BLaER1 (cell line): ENCODE measurements at regions not wholly inside any gene's neighbourhood (a gene's known extent, or its start where the extent isn't known, plus 50 kb on each side); places are given as distances from the start of the nearest gene placed in this dataset.
"Not testable (repeated sequence)": the region's sequence is repeated elsewhere in the genome, so short reads cannot be mapped to it uniquely, and the experiment has no call there.

Experiments used
- H3K27ac ChIP-seq: shearing (Covaris generic); formaldehyde crosslinking; 2 replicates; pipeline ENCODE4 v1.8.1; 2022
- H3K27me3 ChIP-seq: shearing (Covaris generic); formaldehyde crosslinking; 2 replicates; pipeline ENCODE4 v1.8.1; 2022
- H3K36me3 ChIP-seq: shearing (Covaris generic); formaldehyde crosslinking; 2 replicates; pipeline ENCODE4 v1.8.1; 2022
- H3K4me1 ChIP-seq: shearing (Covaris generic); formaldehyde crosslinking; 2 replicates; pipeline ENCODE4 v1.8.1; 2022
- H3K4me2 ChIP-seq: shearing (Covaris generic); formaldehyde crosslinking; 2 replicates; pipeline ENCODE4 v1.8.1; 2022
- H3K4me3 ChIP-seq: shearing (Covaris generic); formaldehyde crosslinking; 2 replicates; pipeline ENCODE4 v1.8.1; 2022
- H3K9ac ChIP-seq: shearing (Covaris generic); formaldehyde crosslinking; 2 replicates; pipeline ENCODE4 v1.8.1; 2022
- H3K9me3 ChIP-seq: shearing (Covaris generic); formaldehyde crosslinking; 2 replicates; pipeline ENCODE4 v1.8.1; 2022
- H4K20me1 ChIP-seq: shearing (Covaris generic); formaldehyde crosslinking; 2 replicates; pipeline ENCODE4 v1.8.1; 2022
- Cebpa-rat ChIP-seq: shearing (Covaris generic); IDR thresholded peaks from 2 replicates; pipeline ENCODE4 v1.8.1; 2022

DNA sequence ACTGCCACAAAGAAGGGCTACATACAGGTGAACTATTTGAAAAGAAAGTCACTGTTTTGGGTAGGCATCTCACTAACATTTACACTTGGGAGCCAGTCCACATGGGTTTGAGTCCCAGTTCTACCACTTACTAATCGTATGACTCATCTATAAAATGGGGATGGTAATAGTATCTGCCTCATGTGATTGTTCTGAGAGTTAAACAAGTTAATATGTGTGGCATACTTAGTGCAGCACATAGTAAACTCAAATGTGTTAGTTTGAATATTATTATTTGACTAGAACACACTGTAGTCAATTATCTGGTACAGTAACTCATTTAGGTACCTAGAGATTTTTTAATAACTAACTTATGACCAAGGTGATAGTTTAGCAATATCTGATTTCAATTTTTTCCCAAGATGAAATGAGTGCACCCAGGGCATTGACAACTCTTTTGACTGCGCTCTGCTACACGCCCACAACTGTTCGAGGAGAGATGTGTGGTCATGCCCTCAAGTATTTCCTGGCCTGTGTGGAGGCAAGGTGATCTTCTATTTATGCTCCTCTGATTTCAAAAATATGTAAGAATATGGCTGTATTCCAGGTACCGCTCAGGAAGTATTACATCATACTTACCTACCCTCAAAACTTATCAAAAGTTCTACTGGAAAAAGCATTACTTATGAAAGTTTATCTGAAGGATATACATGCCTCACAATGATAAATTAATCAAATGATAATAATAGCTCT lies 210.6 kb upstream of the EGLN3 start:
- Histone ChIP-seq H3K4me1 (no peaks in the 10 kb centered on the region), H3K27ac (no peak overlapping the region), H3K9ac (no peak overlapping the region), H3K36me3 (no peaks in the 10 kb centered on the region), H3K4me3 (no peak overlapping the region), H3K27me3 (no peaks in the 10 kb centered on the region), H3K9me3 (no peaks in the 10 kb centered on the region), H3K4me2 (no peak overlapping the region), H4K20me1 (no peaks in the 10 kb centered on the region)
- TF ChIP-seq Cebpa-rat: no peak

DNA sequence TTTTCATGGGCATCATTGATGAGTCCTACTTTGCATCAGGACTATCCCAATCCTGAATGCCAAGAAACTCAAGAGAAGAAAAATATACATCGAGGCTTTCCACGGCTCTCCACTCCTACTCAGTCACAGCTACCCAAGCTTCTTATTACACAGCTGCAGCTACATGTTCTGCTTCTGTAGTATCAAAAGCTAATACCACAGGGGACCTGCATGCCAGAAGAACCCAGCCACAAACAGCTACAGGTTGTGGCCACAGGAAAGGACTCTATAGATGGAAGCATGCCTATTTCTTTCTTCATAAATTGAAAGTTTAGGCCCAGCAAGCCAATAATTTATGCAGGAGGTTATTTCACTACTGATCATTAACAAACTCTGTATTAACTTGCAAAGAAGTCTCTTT lies 209.7 kb upstream of the EGLN3 start:
- Histone ChIP-seq H3K27ac (no peak overlapping the region), H3K27me3 (no peaks in the 10 kb centered on the region), H3K9ac (no peak overlapping the region), H3K4me2 (no peak overlapping the region), H3K4me3 (no peak overlapping the region), H3K9me3 (no peaks in the 10 kb centered on the region), H3K36me3 (no peaks in the 10 kb centered on the region), H3K4me1 (no peaks in the 10 kb centered on the region), H4K20me1 (no peaks in the 10 kb centered on the region)
- TF ChIP-seq Cebpa-rat: no peak

DNA sequence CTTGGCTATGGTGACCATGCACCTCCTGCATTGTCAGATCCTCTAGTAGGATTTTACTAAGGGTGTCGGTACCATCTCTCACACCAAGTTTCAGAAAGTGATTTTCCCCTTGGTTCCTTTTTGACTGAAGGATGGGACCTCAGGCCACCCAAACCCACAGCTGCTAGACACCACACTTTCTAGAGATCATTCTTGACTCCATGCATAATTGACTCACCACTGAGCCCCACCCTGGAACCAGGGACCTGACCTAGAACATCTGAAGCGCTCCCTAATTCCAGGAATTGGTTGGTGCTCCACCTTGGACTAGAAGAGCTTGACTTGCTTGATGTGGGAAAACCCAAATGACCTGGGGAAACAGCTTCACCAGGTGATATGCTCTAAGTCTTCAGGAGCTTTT lies 206.8 kb upstream of the EGLN3 start:
- Histone ChIP-seq H3K4me3 (no peak overlapping the region), H3K27ac (no peak overlapping the region), H4K20me1 (no peaks in the 10 kb centered on the region), H3K9ac (no peak overlapping the region), H3K36me3 (no peaks in the 10 kb centered on the region), H3K4me1 (no peaks in the 10 kb centered on the region), H3K27me3 (no peaks in the 10 kb centered on the region), H3K4me2 (no peak overlapping the region), H3K9me3 (no peaks in the 10 kb centered on the region)
- TF ChIP-seq Cebpa-rat: no peak

DNA sequence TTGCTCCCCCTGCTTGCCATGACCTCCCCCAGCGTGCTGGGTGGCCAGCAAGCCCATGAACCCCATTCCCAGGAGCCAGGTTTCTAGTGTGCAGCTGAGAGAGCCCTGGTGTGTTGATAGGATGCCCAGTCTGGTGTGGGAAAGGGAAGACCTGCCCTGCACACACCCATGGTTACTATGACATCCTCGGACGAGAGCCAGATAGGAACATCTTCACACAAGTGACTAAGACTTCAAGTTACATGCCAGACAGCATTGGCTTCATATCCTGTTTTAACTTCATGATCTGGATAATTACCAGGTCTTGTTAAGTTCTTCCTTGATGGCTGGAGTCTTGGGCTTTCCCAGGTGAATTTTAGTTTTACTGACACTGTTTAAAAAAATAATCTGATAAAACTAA lies 196.6 kb upstream of the EGLN3 start:
- H3K9ac ChIP-seq: no peak overlapping the region

DNA sequence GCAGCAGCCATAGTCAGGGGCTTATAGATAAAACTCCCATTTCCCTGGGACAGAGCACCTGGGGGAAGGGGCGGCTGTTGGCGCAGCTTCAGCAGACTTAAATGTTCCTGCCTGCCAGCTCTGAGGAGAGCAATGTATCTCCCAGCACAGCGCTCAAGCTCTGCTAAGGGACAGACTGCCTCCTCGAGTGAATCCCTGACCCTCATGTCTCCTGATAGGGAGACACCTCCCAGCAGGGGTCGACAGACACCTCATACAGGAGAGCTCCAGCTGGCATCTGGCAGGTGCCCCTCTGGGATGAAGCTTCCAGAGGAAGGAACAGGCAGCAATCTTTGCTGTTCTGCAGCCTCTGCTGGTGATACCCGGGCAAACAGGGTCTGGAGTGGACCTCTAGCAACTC lies 189.3 kb upstream of the EGLN3 start:
- H4K20me1 ChIP-seq, H3K27ac ChIP-seq, H3K4me1 ChIP-seq, H3K9ac ChIP-seq, H3K9me3 ChIP-seq, H3K27me3 ChIP-seq, H3K36me3 ChIP-seq, H3K4me2 ChIP-seq, H3K4me3 ChIP-seq: not testable (repeated sequence)

More for the DNA sequence above, 196.6 kb upstream of the EGLN3 start:
- Histone ChIP-seq H3K4me3 (no peak overlapping the region), H3K36me3 (no peaks in the 10 kb centered on the region), H3K27me3 (no peaks in the 10 kb centered on the region), H3K9me3 (peaks cover 6% of the 10 kb centered on the region; the same call in 1 of the 2 replicates), H3K4me2 (no peak overlapping the region), H3K27ac (no peak overlapping the region), H3K4me1 (no peaks in the 10 kb centered on the region), H4K20me1 (no peaks in the 10 kb centered on the region)
- TF ChIP-seq Cebpa-rat: no peak

DNA sequence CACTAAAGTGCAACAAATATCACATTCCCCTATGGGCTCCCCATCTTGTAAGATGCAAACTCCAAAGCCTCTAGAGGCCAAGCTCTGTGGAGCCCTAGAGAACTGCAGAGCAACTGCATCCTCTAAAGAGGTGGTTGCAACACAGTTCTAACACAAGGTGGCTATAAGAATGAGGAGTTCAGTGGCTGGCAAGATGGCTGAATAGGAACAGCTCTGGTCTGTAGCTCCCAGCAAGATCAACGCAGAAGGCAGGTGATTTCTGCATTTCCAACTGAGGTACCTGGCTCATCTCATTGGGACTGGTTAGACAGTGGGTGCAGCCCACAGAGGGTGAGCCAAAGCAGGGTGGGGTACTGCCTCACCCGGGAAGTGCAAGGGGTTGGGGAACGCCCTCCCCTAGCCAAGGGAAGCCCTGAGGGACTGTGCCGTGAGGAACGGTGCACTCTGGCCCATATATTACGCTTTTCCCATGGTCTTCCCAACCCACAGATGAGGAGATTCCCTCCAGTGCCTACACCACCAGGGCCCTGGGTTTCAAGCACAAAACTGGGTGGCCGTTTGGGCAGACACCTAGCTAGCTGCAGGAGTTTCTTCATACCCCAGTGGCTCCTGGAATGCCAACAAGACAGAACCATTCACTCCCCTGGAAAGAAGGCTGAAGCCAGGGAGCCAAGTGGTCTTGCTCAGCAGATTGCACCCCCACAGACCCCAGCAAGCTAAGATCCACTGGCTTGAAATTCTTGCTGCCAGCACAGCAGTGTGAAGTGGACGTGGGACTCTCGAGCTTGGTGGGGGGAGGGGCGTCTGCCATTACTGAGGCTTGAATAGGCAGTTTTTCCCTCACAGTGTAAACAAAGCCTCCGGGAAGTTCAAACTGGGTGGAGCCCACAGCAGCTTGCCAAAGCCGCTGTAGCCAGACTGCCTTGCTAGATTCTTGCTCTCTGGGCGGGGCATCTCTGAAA lies 188.6 kb upstream of the EGLN3 start:
- not testable (repeated sequence) for H3K27ac ChIP-seq, H3K4me1 ChIP-seq, H3K9me3 ChIP-seq, H3K27me3 ChIP-seq, H3K9ac ChIP-seq, H3K4me2 ChIP-seq, H4K20me1 ChIP-seq, H3K36me3 ChIP-seq, H3K4me3 ChIP-seq

DNA sequence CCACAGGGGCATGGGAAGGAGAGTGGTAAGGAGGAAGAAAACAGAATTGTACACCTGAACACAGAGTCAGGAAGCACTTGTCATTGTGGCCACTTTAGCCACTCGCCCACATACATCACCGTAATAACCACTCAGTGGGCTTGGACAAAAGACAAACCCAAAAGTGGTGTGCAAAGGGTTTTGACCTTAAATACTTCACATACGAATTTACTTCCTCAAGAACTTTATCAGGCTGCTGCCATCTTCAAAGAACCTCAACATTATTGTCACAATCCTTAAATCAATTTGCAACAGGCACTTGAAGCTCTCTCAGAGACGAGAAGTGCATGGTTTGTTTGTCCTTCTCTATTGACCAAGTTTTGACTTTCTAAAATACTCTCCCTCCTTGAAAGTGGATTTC lies 187.3 kb upstream of the EGLN3 start:
- Histone ChIP-seq H3K4me3 (no peak overlapping the region), H3K4me2 (no peak overlapping the region), H3K27me3 (no peaks in the 10 kb centered on the region), H3K36me3 (no peaks in the 10 kb centered on the region), H3K9ac (no peak overlapping the region), H3K9me3 (peaks cover 5% of the 10 kb centered on the region; the same call in 1 of the 2 replicates), H3K4me1 (no peaks in the 10 kb centered on the region), H3K27ac (no peak overlapping the region), H4K20me1 (no peaks in the 10 kb centered on the region)
- TF ChIP-seq Cebpa-rat: no peak

DNA sequence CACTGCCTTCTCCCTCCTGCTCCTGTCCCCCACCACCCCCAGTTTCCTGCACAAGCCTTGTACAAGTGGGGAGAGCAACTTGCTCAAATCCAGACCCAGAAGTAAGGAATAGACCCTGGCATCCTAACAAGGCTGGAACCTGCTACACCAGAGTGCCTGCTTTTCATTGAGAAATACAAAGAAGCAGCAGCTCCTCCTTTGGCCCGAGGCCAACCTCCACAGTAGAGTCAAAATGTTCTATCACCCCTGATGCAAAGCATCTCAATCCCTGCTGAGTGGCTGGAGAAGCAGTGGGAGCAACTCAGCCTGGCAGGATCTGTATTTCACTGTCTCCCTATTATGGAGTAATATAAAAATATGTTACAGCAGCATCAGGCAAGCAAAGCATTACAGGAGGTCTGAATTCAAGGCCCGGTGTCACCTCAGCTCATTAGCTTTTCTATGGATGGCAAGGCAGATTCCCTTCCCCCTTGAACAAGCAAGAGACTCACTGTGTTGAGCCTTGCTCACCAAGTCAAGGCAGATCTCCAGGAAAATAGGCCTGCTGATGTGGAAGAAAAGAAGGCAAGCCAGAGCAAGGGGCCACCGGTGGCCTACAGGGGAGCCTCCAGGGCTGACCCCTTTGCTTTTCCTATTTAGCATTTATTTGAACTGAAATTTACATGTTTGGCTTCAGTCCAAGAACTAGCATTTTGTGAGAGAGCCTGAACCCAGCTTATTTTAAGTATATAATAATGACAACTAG lies 186.3 kb upstream of the EGLN3 start:
- Histone ChIP-seq H3K4me2 (no peak overlapping the region), H3K4me3 (no peak overlapping the region), H3K9me3 (no peaks in the 10 kb centered on the region), H3K9ac (no peak overlapping the region), H3K36me3 (no peaks in the 10 kb centered on the region), H4K20me1 (no peaks in the 10 kb centered on the region), H3K4me1 (no peaks in the 10 kb centered on the region), H3K27ac (no peak overlapping the region), H3K27me3 (no peaks in the 10 kb centered on the region)
- no peak for TF ChIP-seq Cebpa-rat

DNA sequence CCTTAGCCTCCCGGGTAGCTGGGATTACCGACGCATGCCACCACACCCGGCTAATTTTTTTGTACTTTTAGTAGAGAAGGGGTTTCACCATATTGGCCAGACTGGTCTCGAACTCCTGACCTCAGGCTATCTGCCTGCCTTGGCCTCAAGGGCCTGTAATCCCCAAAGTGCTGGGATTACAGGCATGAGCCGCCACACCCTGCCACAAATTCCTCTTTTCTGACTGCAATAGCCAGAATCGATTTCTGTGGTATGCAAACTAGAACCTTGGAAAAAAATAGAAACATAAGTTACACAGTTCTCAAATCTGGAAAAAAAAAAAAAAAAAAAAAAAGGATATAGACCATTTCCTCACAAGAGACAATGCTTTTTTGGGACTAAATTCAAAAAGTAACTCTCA lies 184.6 kb upstream of the EGLN3 start:
- Histone ChIP-seq H3K36me3 (no peaks in the 10 kb centered on the region), H3K27ac (no peak overlapping the region), H3K9ac (no peak overlapping the region), H3K4me3 (no peak overlapping the region), H3K9me3 (no peaks in the 10 kb centered on the region), H4K20me1 (no peaks in the 10 kb centered on the region), H3K27me3 (no peaks in the 10 kb centered on the region), H3K4me1 (no peaks in the 10 kb centered on the region), H3K4me2 (no peak overlapping the region)
- no peak for TF ChIP-seq Cebpa-rat

DNA sequence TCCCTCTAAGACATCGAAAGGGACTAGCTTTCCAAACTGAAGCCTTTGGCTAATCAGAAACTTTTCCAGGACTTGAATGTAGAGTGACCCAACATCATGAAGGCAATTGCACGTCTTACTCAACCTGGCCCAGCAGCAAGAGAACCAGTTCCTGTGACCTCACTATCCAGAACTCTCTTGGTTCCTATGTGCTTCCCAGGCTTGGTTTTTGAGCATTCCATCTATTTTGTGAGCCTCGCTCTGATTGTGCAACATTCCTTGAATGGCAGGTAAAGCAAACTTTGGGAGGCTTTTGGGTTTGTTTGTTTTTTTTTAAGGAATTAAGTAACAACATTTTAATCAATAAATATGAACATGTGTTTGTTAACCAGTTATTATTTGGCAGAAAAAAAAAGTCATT lies 183.6 kb upstream of the EGLN3 start:
- Histone ChIP-seq H3K9me3 (no peaks in the 10 kb centered on the region), H3K4me3 (no peak overlapping the region), H3K27me3 (no peaks in the 10 kb centered on the region), H3K36me3 (no peaks in the 10 kb centered on the region), H3K9ac (no peak overlapping the region), H3K27ac (no peak overlapping the region), H4K20me1 (no peaks in the 10 kb centered on the region), H3K4me1 (no peaks in the 10 kb centered on the region), H3K4me2 (no peak overlapping the region)
- TF ChIP-seq Cebpa-rat: no peak
